GM12891 (cell line): ENCODE measurements at regions not wholly inside any gene's neighbourhood (a gene's known extent, or its start where the extent isn't known, plus 50 kb on each side); places are given as distances from the start of the nearest gene placed in this dataset.

ENCODE experiments used
- PAX5 ChIP-seq: IDR thresholded peaks from 2 replicates; pipeline ENCODE4 v1.6.1; 2011; ENCODE audit warnings: low read length, moderate library complexity, mild to moderate bottlenecking; ENCODE audit not compliant: insufficient read depth, severe bottlenecking
- POLR2A ChIP-seq: IDR thresholded peaks from 2 replicates; pipeline ENCODE4 v1.6.1; 2011; ENCODE audit warnings: low read depth, low read length, control low read depth
- POLR2AphosphoS5 ChIP-seq: IDR thresholded peaks from 2 replicates; pipeline ENCODE4 v1.6.1; 2011; ENCODE audit warnings: low read depth, low read length, control low read depth
- POU2F2 ChIP-seq: IDR thresholded peaks from 2 replicates; pipeline ENCODE4 v1.6.1; 2011; ENCODE audit warnings: low read depth, mild to moderate bottlenecking, control low read depth, low read length, moderate library complexity
- TAF1 ChIP-seq: IDR thresholded peaks from 2 replicates; pipeline ENCODE4 v1.6.1; 2011; ENCODE audit warnings: low read depth, low read length, control low read depth

DNA sequence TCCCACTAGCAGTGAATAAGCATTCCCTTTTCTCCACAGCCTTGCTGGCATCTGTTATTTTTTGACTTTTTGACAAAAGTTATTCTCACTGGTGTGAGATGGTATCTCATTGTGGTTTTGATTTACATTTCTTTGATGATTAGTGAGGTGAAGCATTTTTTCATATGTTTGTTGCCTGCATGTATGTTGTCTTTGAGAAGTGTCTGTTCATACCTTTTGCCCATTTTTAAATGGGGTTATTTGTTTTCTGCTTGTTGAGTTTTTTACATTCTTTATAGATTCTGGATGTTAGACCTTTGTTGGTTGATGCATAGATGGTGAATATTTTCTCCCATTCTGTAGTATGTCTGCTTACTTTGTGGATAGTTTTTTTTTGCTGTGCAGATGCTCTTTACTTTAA lies 171.7 kb downstream of the SREK1 start:
- TF ChIP-seq POLR2AphosphoS5 (no peak), POLR2A (no peak), POU2F2 (no peak), TAF1 (no peak), PAX5 (no peak)
